Esophagus muscularis mucosa (tissue), 4 donors: ENCODE measurements at regions not wholly inside any gene's neighbourhood (a gene's known extent, or its start where the extent isn't known, plus 50 kb on each side); places are given as distances from the start of the nearest gene placed in this dataset.
"Not testable (repeated sequence)": the region's sequence is repeated elsewhere in the genome, so short reads cannot be mapped to it uniquely, and the experiment has no call there.

Experiments used
- EP300 ChIP-seq: sonication (generic); formaldehyde crosslinking; IDR thresholded peaks from one replicate; pipeline ENCODE4 v1.6.1; 2017; ENCODE audit warnings: antibody characterized with exemption
- POLR2A ChIP-seq: fragments of 450-650 bp; IDR thresholded peaks from one replicate; pipeline ENCODE4 v1.6.1; 2017; ENCODE audit warnings: antibody characterized with exemption, moderate library complexity, mild to moderate bottlenecking, low read depth
- POLR2AphosphoS5 ChIP-seq, 2 donors: sonication (generic); formaldehyde crosslinking; IDR thresholded peaks; one replicate each; pipeline ENCODE4 v1.6.1; 2017; ENCODE audit warnings: antibody characterized with exemption in 2 of 2
- TF ChIP-seq, protein P1 (sequence below), 3 experiments: fragments of 200-600 bp in 2 of 3; fragments of 450-650 bp in 1 of 3; sonication (generic) in 2 of 3; IDR thresholded peaks; one replicate each; pipeline ENCODE4 v1.5.1; 2017 to 2019; ENCODE audit warnings: antibody characterized with exemption in 3 of 3, mild to moderate bottlenecking in 2 of 3, moderate library complexity in 1 of 3

DNA sequence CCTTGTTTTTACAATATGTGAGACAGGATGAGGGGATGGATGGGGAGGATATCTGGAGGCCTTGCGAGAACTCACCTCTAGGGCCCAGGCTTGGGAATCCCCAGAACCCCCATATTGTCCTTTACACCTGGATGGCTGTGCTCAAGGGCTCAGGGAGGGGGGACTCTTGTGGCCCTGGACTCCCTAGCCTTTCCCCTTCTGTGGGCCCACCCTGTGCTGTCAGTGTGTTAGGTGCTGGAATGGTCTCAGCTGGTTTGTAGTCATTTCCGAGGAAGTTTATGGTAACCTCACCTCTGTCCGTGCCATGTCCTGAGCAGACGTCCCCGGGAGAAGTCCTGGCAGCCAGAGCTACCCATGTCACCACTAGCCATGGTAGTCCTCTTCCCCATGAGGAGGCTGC is 158.3 kb downstream of the KCNJ18 start:
- TF ChIP-seq, protein P1, sequence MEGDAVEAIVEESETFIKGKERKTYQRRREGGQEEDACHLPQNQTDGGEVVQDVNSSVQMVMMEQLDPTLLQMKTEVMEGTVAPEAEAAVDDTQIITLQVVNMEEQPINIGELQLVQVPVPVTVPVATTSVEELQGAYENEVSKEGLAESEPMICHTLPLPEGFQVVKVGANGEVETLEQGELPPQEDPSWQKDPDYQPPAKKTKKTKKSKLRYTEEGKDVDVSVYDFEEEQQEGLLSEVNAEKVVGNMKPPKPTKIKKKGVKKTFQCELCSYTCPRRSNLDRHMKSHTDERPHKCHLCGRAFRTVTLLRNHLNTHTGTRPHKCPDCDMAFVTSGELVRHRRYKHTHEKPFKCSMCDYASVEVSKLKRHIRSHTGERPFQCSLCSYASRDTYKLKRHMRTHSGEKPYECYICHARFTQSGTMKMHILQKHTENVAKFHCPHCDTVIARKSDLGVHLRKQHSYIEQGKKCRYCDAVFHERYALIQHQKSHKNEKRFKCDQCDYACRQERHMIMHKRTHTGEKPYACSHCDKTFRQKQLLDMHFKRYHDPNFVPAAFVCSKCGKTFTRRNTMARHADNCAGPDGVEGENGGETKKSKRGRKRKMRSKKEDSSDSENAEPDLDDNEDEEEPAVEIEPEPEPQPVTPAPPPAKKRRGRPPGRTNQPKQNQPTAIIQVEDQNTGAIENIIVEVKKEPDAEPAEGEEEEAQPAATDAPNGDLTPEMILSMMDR (IDR thresholded peaks at IDR 0.05) = not testable (repeated sequence)
- TF ChIP-seq POLR2A; POLR2AphosphoS5 (IDR thresholded peaks at IDR 0.05); EP300: not testable (repeated sequence)
